ENCODE measurements at regions not wholly inside any gene's neighbourhood (a gene's known extent, or its start where the extent isn't known, plus 50 kb on each side); places are given as distances from the start of the nearest gene placed in this dataset.

GRCh38 chr5:84718377-84718776 is 333.7 kb upstream of the EDIL3 start:
- TF ChIP-seq CTCF (IDR thresholded peaks at IDR 0.05; ENCODE audit: insufficient read depth, low read depth, low read length) (no peak), EZH2 (IDR thresholded peaks at IDR 0.05; ENCODE audit: insufficient read depth, low read length) (no peak)
